ENCODE measurements at regions not wholly inside any gene's neighbourhood (a gene's known extent, or its start where the extent isn't known, plus 50 kb on each side); places are given as distances from the start of the nearest gene placed in this dataset.

DNA sequence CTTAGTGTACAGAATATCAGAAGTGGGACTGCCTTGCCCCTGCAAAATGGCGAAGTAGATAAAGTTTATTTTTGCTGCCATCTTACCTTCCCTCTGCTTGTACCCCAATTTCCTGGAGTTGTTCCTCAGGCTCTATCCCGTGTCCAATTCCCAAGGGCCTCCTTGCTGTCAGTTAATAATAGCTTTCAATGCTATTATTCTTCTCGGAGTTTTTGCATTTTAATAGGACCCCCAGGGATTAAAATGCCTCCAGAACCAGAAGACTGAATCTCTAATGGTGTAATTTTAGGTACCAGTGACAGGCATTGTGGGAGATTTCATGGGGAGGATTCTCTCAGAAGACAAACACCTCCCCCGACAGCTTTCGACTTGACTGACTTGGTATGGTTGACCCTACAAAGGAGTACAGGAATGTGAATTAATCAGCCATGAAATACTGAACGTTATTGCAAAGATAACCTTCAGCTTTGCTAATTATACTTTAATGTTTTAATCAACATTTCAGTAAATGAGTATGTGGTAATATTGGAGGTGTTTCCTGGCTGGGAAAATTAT lies 75.2 kb downstream of the ZNF22 start:
- TF ChIP-seq, protein P1, sequence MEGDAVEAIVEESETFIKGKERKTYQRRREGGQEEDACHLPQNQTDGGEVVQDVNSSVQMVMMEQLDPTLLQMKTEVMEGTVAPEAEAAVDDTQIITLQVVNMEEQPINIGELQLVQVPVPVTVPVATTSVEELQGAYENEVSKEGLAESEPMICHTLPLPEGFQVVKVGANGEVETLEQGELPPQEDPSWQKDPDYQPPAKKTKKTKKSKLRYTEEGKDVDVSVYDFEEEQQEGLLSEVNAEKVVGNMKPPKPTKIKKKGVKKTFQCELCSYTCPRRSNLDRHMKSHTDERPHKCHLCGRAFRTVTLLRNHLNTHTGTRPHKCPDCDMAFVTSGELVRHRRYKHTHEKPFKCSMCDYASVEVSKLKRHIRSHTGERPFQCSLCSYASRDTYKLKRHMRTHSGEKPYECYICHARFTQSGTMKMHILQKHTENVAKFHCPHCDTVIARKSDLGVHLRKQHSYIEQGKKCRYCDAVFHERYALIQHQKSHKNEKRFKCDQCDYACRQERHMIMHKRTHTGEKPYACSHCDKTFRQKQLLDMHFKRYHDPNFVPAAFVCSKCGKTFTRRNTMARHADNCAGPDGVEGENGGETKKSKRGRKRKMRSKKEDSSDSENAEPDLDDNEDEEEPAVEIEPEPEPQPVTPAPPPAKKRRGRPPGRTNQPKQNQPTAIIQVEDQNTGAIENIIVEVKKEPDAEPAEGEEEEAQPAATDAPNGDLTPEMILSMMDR (IDR thresholded peaks at IDR 0.05; ENCODE audit: borderline replicate concordance, extremely low read depth, low read length, poor library complexity, severe bottlenecking): no peak
- TF ChIP-seq EZH2 (IDR thresholded peaks at IDR 0.05; ENCODE audit: borderline replicate concordance, low read depth, low read length, severe bottlenecking): no peak
